Suprapubic skin (tissue), 4 donors: ENCODE measurements at regions not wholly inside any gene's neighbourhood (a gene's known extent, or its start where the extent isn't known, plus 50 kb on each side); places are given as distances from the start of the nearest gene placed in this dataset.

Source experiments
- EP300 ChIP-seq: sonication (generic); formaldehyde crosslinking; IDR thresholded peaks from one replicate; pipeline ENCODE4 v1.6.1; 2017; ENCODE audit warnings: antibody characterized with exemption
- POLR2AphosphoS5 ChIP-seq, 3 donors: sonication (generic); formaldehyde crosslinking; IDR thresholded peaks; one replicate each; pipeline ENCODE4 v1.6.1; 2017; ENCODE audit warnings: antibody characterized with exemption in 3 of 3

DNA sequence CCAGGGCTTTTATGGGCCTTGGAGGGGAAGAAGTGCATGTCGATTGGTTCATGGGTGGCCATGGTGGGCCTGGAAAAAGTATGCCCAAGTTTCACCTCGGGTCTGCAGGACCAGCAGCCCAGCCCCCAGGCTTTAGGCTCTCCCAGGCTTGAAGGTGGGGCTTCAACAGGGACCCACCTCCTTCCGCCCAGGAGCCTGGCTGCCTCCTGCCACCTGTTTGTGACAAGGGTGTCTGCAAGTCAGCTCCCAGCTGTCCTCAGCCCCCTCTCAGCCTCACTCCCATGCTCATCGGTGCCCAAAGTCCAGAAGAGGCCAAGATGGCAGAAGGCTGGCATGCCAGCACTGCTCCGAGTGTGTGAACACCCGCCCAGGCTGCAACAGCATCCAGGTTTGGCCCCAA lies 1063.2 kb upstream of the ACO1 start:
- TF ChIP-seq POLR2AphosphoS5 (IDR thresholded peaks at IDR 0.05) (no peak), EP300 (no peak)
